ENCODE measurements at regions not wholly inside any gene's neighbourhood (a gene's known extent, or its start where the extent isn't known, plus 50 kb on each side); places are given as distances from the start of the nearest gene placed in this dataset.

GRCh38 chr3:190989218-190989617 lies 126.7 kb upstream of the GMNC start:
- H3K36me3 ChIP-seq (ENCODE audit: insufficient read depth, low read length, poor library complexity, severe bottlenecking), result no peaks in the 10 kb centered on the region
- H3K9me3 ChIP-seq (ENCODE audit: low read depth, low read length, poor library complexity, severe bottlenecking), result peaks cover 7% of the 10 kb centered on the region
- no peak for DNase-seq (ENCODE audit: low spot score)
- no TSS peak for BruUV-seq (replicated peaks)
- CTCF ChIA-PET, result no interaction called here
- H3K4me3 ChIP-seq (ENCODE audit: low read depth, low read length, poor library complexity, severe bottlenecking), result no peak overlapping the region
- no peak for TF ChIP-seq EZH2 (IDR thresholded peaks at IDR 0.05; ENCODE audit: borderline replicate concordance, low read depth, low read length, poor library complexity, severe bottlenecking)
- no peak for TF ChIP-seq CTCF (conservative IDR thresholded peaks at IDR 0.05; ENCODE audit: low read depth, low read length)
- POLR2A ChIA-PET (ENCODE audit: low non-redundant PET), result no interaction called here
- H3K27me3 ChIP-seq (replicated peaks; ENCODE audit: insufficient read depth, low read depth, low read length, poor library complexity), result no peaks in the 10 kb centered on the region
- H3K27ac ChIP-seq (ENCODE audit: low read depth, low read length, poor library complexity, severe bottlenecking), result no peak overlapping the region
- intact Hi-C loops (cut with micrococcal nuclease; ENCODE audit: unreplicated experiment), result no loop called here
- H3K4me1 ChIP-seq (ENCODE audit: insufficient read depth, low read length, poor library complexity, severe bottlenecking), result peaks cover under 1% of the 10 kb centered on the region

- Histone ChIP-seq H3K4me3 (ENCODE audit: low read depth, low read length, poor library complexity, severe bottlenecking) (no peak overlapping the region), H3K27me3 (replicated peaks; ENCODE audit: insufficient read depth, low read depth, low read length, poor library complexity) (no peaks in the 10 kb centered on the region), H3K36me3 (ENCODE audit: insufficient read depth, low read length, poor library complexity, severe bottlenecking) (no peaks in the 10 kb centered on the region), H3K4me1 (ENCODE audit: insufficient read depth, low read length, poor library complexity, severe bottlenecking) (peaks cover 6% of the 10 kb centered on the region), H3K27ac (ENCODE audit: low read depth, low read length, poor library complexity, severe bottlenecking) (no peak overlapping the region), H3K9me3 (ENCODE audit: low read depth, low read length, poor library complexity, severe bottlenecking) (peaks cover 7% of the 10 kb centered on the region)
- ChIA-PET POLR2A (ENCODE audit: low non-redundant PET) (no interaction called here), CTCF (no interaction called here)
- intact Hi-C loops (cut with micrococcal nuclease; ENCODE audit: unreplicated experiment), result no loop called here
- no peak for TF ChIP-seq CTCF (conservative IDR thresholded peaks at IDR 0.05; ENCODE audit: low read depth, low read length)
- TF ChIP-seq EZH2 (IDR thresholded peaks at IDR 0.05; ENCODE audit: borderline replicate concordance, low read depth, low read length, poor library complexity, severe bottlenecking), result no peak
- no peak for DNase-seq (ENCODE audit: low spot score)
- no TSS peak for BruUV-seq (replicated peaks)
These were observed 125.6 kb upstream of the GMNC start for GRCh38 chr3:190988102-190988501.

GRCh38 chr3:190984502-190985244 lies 122.2 kb upstream of the GMNC start:
- intact Hi-C loops (cut with micrococcal nuclease; ENCODE audit: unreplicated experiment), result no loop called here
- Histone ChIP-seq H3K27ac (ENCODE audit: low read depth, low read length, poor library complexity, severe bottlenecking) (no peak overlapping the region), H3K36me3 (ENCODE audit: insufficient read depth, low read length, poor library complexity, severe bottlenecking) (no peaks in the 10 kb centered on the region), H3K4me1 (ENCODE audit: insufficient read depth, low read length, poor library complexity, severe bottlenecking) (peaks cover 6% of the 10 kb centered on the region), H3K4me3 (ENCODE audit: low read depth, low read length, poor library complexity, severe bottlenecking) (no peak overlapping the region), H3K27me3 (replicated peaks; ENCODE audit: insufficient read depth, low read depth, low read length, poor library complexity) (no peaks in the 10 kb centered on the region), H3K9me3 (ENCODE audit: low read depth, low read length, poor library complexity, severe bottlenecking) (peaks cover 7% of the 10 kb centered on the region)
- TF ChIP-seq CTCF (conservative IDR thresholded peaks at IDR 0.05; ENCODE audit: low read depth, low read length) (no peak), EZH2 (IDR thresholded peaks at IDR 0.05; ENCODE audit: borderline replicate concordance, low read depth, low read length, poor library complexity, severe bottlenecking) (no peak)
- POLR2A ChIA-PET (ENCODE audit: low non-redundant PET), result no interaction called here
- no TSS peak for BruUV-seq (replicated peaks)
- no peak for DNase-seq (ENCODE audit: low spot score)
- CTCF ChIA-PET, result no interaction called here

Measured in A673 (cell line).